Fibroblast of mammary gland (primary cell): ENCODE measurements at regions not wholly inside any gene's neighbourhood (a gene's known extent, or its start where the extent isn't known, plus 50 kb on each side); places are given as distances from the start of the nearest gene placed in this dataset.

ENCODE experiments used
- DNase-seq: peaks from one replicate; pipeline ENCODE4 v3.0.0-alpha.2; 2010; ENCODE audit warnings: low read depth
- H3K4me3 ChIP-seq: 2 replicates; pipeline ENCODE4 v1.5.1; 2011; ENCODE audit warnings: low read depth, mild to moderate bottlenecking, low read length, moderate library complexity; ENCODE audit not compliant: control insufficient read depth
- TF ChIP-seq, protein P1 (sequence below): conservative IDR thresholded peaks from 2 replicates; pipeline ENCODE4 v1.5.1; 2011; ENCODE audit warnings: low read depth, low read length, inconsistent platforms; ENCODE audit not compliant: control insufficient read depth, insufficient read depth

GRCh38 chr9:115941561-115942315, 211.9 kb upstream of the PAPPA start:
- TF ChIP-seq, protein P1, sequence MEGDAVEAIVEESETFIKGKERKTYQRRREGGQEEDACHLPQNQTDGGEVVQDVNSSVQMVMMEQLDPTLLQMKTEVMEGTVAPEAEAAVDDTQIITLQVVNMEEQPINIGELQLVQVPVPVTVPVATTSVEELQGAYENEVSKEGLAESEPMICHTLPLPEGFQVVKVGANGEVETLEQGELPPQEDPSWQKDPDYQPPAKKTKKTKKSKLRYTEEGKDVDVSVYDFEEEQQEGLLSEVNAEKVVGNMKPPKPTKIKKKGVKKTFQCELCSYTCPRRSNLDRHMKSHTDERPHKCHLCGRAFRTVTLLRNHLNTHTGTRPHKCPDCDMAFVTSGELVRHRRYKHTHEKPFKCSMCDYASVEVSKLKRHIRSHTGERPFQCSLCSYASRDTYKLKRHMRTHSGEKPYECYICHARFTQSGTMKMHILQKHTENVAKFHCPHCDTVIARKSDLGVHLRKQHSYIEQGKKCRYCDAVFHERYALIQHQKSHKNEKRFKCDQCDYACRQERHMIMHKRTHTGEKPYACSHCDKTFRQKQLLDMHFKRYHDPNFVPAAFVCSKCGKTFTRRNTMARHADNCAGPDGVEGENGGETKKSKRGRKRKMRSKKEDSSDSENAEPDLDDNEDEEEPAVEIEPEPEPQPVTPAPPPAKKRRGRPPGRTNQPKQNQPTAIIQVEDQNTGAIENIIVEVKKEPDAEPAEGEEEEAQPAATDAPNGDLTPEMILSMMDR = no peak
- DNase-seq = peak; percentile 74
- H3K4me3 ChIP-seq = no peak overlapping the region

- no peak overlapping the region for H3K4me3 ChIP-seq
- no peak for DNase-seq
- TF ChIP-seq, protein P1 = no peak
Measured at GRCh38 chr9:115943431-115944165, 210.0 kb upstream of the PAPPA start.

GRCh38 chr9:115944166-115944948, 209.2 kb upstream of the PAPPA start:
- peak; percentile 100 for DNase-seq
- TF ChIP-seq, protein P1 = no peak
- H3K4me3 ChIP-seq = no peak overlapping the region

DNA sequence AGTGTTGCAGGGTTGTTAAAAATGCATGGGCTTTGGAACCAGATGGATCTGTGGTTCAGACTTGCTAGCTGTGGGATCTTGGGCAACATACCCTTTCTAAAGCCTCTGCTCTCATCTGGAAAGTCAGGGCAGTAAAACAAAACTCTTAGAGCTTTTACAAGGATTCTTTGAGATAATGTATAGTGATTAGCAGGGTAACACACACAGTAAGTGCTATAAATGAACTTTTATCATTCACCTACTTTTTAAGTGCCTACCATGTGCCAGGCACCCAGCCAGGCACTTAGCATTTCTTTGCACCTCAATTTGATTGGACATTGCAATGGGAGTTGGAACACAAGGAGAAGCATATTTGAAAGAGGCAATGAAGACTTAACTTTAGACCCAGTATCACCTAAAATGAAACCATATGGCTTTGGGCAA, 208.6 kb upstream of the PAPPA start:
- DNase-seq = peak; percentile 53
- no peak overlapping the region for H3K4me3 ChIP-seq

DNA sequence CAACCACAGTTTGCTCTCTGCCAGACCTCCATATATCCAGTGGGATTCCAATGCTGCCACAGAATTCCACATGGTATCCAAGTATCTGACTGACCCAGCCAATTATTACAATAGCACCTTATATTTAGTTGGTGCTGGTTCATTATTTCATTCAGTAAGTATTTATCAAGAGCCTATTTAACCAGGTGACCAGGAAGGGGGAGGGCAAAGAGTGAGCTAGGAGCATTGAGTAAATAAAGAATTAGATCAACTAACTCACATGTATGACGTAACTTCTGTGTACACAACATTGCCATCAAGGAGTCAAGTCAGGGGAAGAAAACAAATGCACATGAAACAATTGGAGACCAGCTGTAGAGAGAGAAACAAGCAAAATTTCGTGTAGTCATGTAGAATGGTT, 207.1 kb upstream of the PAPPA start:
- no peak overlapping the region for H3K4me3 ChIP-seq
- DNase-seq = peak; percentile 31
- TF ChIP-seq, protein P1 = no peak

More for the DNA sequence above, 208.6 kb upstream of the PAPPA start:
- TF ChIP-seq, protein P1 = no peak

DNA sequence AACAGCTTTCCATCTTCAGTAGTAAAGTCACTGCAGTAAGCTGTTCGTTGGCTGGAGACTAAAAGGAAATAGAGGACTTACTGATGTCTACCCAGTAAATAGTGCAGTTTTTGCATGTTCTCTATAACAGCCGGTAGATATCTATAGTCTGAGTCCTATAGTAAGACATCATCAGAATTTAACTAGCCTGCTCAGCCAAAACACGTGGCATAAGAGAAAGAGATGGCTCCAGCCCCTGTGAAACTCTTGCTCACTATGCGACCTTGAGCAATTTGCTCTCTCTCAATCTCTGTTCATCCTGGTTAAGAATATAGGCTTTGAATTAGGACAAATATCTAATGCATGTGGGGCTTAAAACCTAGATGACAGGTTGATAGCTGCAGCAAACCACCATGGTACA, 201.6 kb upstream of the PAPPA start:
- TF ChIP-seq, protein P1 = no peak
- no peak for DNase-seq
- no peak overlapping the region for H3K4me3 ChIP-seq
